Colonic mucosa (tissue), 4 donors: ENCODE measurements at regions not wholly inside any gene's neighbourhood (a gene's known extent, or its start where the extent isn't known, plus 50 kb on each side); places are given as distances from the start of the nearest gene placed in this dataset.

ENCODE experiments used
- DNase-seq: peaks from one replicate; pipeline ENCODE4 v3.0.0-alpha.2; 2020
- H3K27ac ChIP-seq: fragments of 200-600 bp; one replicate; pipeline ENCODE4 v1.8.0; 2021
- H3K27me3 ChIP-seq: fragments of 200-600 bp; one replicate; pipeline ENCODE4 v1.8.0; 2021
- H3K36me3 ChIP-seq: fragments of 200-600 bp; one replicate; pipeline ENCODE4 v1.8.0; 2021
- H3K4me1 ChIP-seq: fragments of 200-600 bp; one replicate; pipeline ENCODE4 v1.8.0; 2021; ENCODE audit warnings: mild to moderate bottlenecking
- H3K4me3 ChIP-seq: fragments of 200-600 bp; one replicate; pipeline ENCODE4 v1.8.0; 2021
- H3K9ac ChIP-seq, 2 donors: one replicate each; pipeline ENCODE4 v1.7.0; 2013; ENCODE audit warnings: control low read depth in 2 of 2, low read depth in 2 of 2, low read length in 2 of 2
- H3K9me3 ChIP-seq: fragments of 200-600 bp; one replicate; pipeline ENCODE4 v1.8.0; 2021
- CTCF ChIP-seq: fragments of 200-600 bp; IDR thresholded peaks from one replicate; pipeline ENCODE4 v1.8.0; 2022; ENCODE audit warnings: antibody characterized with exemption, mild to moderate bottlenecking
- intact Hi-C: fragments of 100-400 bp; cut with DNase I; formaldehyde crosslinking; loops from one replicate; pipeline ENCODE4 v1.14.1; 2022
- donor health status: healthy.
- donor health status: DM: no; HTN: no; CAD: no.
- donor health status: DM: no; HTN: no; CAD: no.

DNA sequence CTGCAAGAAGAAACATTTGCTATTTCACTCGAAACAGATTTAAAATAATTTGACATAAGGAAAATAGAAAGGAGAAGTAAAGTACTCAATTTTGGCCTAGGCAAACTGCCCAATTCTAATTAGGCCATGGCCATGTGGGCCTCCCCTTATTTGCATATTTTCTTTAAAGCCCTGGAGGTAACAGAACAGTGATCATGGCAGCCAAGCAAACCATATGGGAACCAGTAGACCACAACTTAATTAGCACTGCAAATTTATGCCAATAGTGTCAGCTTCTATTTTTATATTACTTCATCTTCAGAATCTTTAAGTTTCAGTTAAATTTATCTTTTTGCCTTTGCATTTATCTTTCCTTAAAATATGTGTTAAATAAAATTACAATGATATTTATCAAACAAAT lies 63.3 kb upstream of the THSD7A start:
- TF ChIP-seq CTCF: no peak
- Histone ChIP-seq H3K9me3 (no peaks in the 10 kb centered on the region), H3K36me3 (no peaks in the 10 kb centered on the region), H3K9ac (no peak overlapping the region), H3K4me1 (no peaks in the 10 kb centered on the region), H3K27me3 (no peaks in the 10 kb centered on the region), H3K4me3 (no peak overlapping the region), H3K27ac (no peak overlapping the region)
- intact Hi-C loops: no loop called here
- DNase-seq: no peak

- DNase-seq: no peak
- no peak overlapping the region for H3K27ac ChIP-seq
Measured at GRCh38 chr7:11896663-11897062, 64.7 kb upstream of the THSD7A start.

GRCh38 chr7:11899247-11899646 lies 67.2 kb upstream of the THSD7A start:
- intact Hi-C loops: no loop called here
- no peaks in the 10 kb centered on the region for H3K27me3 ChIP-seq
- H3K9ac ChIP-seq: no peak overlapping the region
- H3K36me3 ChIP-seq: no peaks in the 10 kb centered on the region
- no peak for DNase-seq
- TF ChIP-seq CTCF: no peak
- no peak overlapping the region for H3K4me3 ChIP-seq
- no peaks in the 10 kb centered on the region for H3K4me1 ChIP-seq
- no peak overlapping the region for H3K27ac ChIP-seq
- no peaks in the 10 kb centered on the region for H3K9me3 ChIP-seq

More at GRCh38 chr7:11896663-11897062, 64.7 kb upstream of the THSD7A start:
- Histone ChIP-seq H3K4me1 (no peaks in the 10 kb centered on the region), H3K9me3 (no peaks in the 10 kb centered on the region), H3K36me3 (no peaks in the 10 kb centered on the region), H3K27me3 (no peaks in the 10 kb centered on the region), H3K4me3 (no peak overlapping the region), H3K9ac (no peak overlapping the region)
- TF ChIP-seq CTCF: no peak
- intact Hi-C loops: no loop called here

- H3K9ac ChIP-seq: no peak overlapping the region
- no peaks in the 10 kb centered on the region for H3K4me1 ChIP-seq
- no peaks in the 10 kb centered on the region for H3K36me3 ChIP-seq
- H3K27ac ChIP-seq: no peak overlapping the region
- H3K9me3 ChIP-seq: no peaks in the 10 kb centered on the region
- H3K4me3 ChIP-seq: no peak overlapping the region
- DNase-seq: no peak
- H3K27me3 ChIP-seq: no peaks in the 10 kb centered on the region
- TF ChIP-seq CTCF: no peak
- intact Hi-C loops: no loop called here
Measured at GRCh38 chr7:11910253-11910652, 78.3 kb upstream of the THSD7A start.

- no peak overlapping the region for H3K4me3 ChIP-seq
Measured at GRCh38 chr7:11911900-11912299, 79.9 kb upstream of the THSD7A start.

More at GRCh38 chr7:11911900-11912299, 79.9 kb upstream of the THSD7A start:
- Histone ChIP-seq H3K27me3 (no peaks in the 10 kb centered on the region), H3K36me3 (no peaks in the 10 kb centered on the region), H3K9ac (no peak overlapping the region), H3K4me1 (no peaks in the 10 kb centered on the region), H3K9me3 (no peaks in the 10 kb centered on the region), H3K27ac (no peak overlapping the region)
- TF ChIP-seq CTCF: no peak
- intact Hi-C loops: no loop called here
- no peak for DNase-seq
